ENCODE measurements at regions not wholly inside any gene's neighbourhood (a gene's known extent, or its start where the extent isn't known, plus 50 kb on each side); places are given as distances from the start of the nearest gene placed in this dataset.

- 84 to 96% methylated on average over 2 of the region's 2 CpGs for WGBS, 2 donors
- H3K4me3 ChIP-seq (replicated peaks in 1 of 3) = no peak overlapping the region
- TF ChIP-seq, protein P1, sequence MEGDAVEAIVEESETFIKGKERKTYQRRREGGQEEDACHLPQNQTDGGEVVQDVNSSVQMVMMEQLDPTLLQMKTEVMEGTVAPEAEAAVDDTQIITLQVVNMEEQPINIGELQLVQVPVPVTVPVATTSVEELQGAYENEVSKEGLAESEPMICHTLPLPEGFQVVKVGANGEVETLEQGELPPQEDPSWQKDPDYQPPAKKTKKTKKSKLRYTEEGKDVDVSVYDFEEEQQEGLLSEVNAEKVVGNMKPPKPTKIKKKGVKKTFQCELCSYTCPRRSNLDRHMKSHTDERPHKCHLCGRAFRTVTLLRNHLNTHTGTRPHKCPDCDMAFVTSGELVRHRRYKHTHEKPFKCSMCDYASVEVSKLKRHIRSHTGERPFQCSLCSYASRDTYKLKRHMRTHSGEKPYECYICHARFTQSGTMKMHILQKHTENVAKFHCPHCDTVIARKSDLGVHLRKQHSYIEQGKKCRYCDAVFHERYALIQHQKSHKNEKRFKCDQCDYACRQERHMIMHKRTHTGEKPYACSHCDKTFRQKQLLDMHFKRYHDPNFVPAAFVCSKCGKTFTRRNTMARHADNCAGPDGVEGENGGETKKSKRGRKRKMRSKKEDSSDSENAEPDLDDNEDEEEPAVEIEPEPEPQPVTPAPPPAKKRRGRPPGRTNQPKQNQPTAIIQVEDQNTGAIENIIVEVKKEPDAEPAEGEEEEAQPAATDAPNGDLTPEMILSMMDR (IDR thresholded peaks at IDR 0.05) = no peak
- no peak for TF ChIP-seq POLR2A (IDR thresholded peaks at IDR 0.05)
- H3K9me3 ChIP-seq = no peaks in the 10 kb centered on the region
- no peaks in the 10 kb centered on the region for H3K36me3 ChIP-seq
- no peaks in the 10 kb centered on the region for H3K4me1 ChIP-seq
- intact Hi-C loops (cut with DNase I) = no loop called here
- no peaks in the 10 kb centered on the region for H3K27me3 ChIP-seq
- H3K27ac ChIP-seq = no peak overlapping the region
- DNase-seq = no peak
Measured at GRCh38 chr2:147231607-147232006, 613.2 kb upstream of the ACVR2A start.

DNA sequence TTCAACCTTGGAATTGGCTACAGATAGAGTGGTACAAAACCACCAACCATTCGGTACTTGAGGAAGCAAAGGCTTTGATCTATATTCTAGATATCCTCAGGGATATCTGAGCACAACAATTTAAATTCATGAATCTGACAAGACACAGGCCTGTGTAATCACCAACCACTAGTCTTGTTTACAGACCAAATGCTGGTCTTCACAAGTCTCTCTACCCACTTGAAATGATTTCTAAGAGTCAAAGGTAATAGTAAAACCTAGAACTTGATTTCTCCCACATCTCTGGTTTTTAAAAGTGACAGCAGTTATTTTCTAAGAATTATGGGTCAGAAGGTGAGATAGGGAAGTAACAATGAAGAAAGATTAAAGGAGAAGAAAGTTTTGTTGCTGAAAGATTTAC lies 613.7 kb upstream of the ACVR2A start:
- DNase-seq = no peak
- Histone ChIP-seq H3K9me3 (no peaks in the 10 kb centered on the region), H3K27ac (no peak overlapping the region), H3K36me3 (no peaks in the 10 kb centered on the region), H3K4me3 (replicated peaks in 1 of 3) (no peak overlapping the region), H3K4me1 (no peaks in the 10 kb centered on the region), H3K27me3 (no peaks in the 10 kb centered on the region)
- TF ChIP-seq, protein P1 (IDR thresholded peaks at IDR 0.05) = no peak
- no peak for TF ChIP-seq POLR2A (IDR thresholded peaks at IDR 0.05)
- 70 to 76% methylated on average over 1 of the region's 1 CpG for WGBS, 2 donors
- intact Hi-C loops (cut with DNase I) = no loop called here

- Histone ChIP-seq H3K27ac (no peak overlapping the region), H3K27me3 (no peaks in the 10 kb centered on the region), H3K9me3 (no peaks in the 10 kb centered on the region), H3K4me1 (no peaks in the 10 kb centered on the region), H3K36me3 (no peaks in the 10 kb centered on the region), H3K4me3 (replicated peaks in 1 of 3) (no peak overlapping the region)
- WGBS, 2 donors = 83 to 84% methylated on average over 2 of the region's 2 CpGs
- no peak for TF ChIP-seq POLR2A (IDR thresholded peaks at IDR 0.05)
- TF ChIP-seq, protein P1 (IDR thresholded peaks at IDR 0.05) = no peak
- intact Hi-C loops (cut with DNase I) = no loop called here
- no peak for DNase-seq
Measured at GRCh38 chr2:147227313-147227712, 617.5 kb upstream of the ACVR2A start.

DNA sequence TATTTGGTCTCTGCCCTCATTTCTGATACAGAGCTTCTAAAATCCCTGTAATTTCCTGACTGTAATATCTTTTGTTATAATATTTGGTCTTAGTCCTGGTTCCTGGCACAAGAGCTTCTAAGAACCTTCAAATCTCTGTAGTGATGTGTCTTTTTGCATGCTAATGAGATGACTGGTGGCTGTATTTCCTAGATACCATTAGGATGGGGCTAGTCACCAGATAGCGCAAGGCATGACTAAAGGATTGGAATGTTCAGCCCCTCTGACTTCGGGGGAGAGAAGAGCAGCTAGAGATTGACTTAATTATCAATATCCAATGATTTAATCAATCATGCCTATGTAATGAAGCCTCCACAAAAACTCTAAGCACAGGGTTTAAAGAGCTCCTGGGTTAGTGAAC lies 620.8 kb upstream of the ACVR2A start:
- intact Hi-C loops (cut with DNase I) = no loop called here
- H3K9me3 ChIP-seq = no peaks in the 10 kb centered on the region
- DNase-seq = no peak
- no peaks in the 10 kb centered on the region for H3K4me1 ChIP-seq
- H3K36me3 ChIP-seq = no peaks in the 10 kb centered on the region
- 79 to 89% methylated on average over 2 of the region's 2 CpGs for WGBS, 2 donors
- H3K27me3 ChIP-seq = no peaks in the 10 kb centered on the region
- no peak for TF ChIP-seq POLR2A (IDR thresholded peaks at IDR 0.05)
- TF ChIP-seq, protein P1 (IDR thresholded peaks at IDR 0.05) = no peak
- H3K27ac ChIP-seq = no peak overlapping the region
- H3K4me3 ChIP-seq (replicated peaks in 1 of 3) = no peak overlapping the region

DNA sequence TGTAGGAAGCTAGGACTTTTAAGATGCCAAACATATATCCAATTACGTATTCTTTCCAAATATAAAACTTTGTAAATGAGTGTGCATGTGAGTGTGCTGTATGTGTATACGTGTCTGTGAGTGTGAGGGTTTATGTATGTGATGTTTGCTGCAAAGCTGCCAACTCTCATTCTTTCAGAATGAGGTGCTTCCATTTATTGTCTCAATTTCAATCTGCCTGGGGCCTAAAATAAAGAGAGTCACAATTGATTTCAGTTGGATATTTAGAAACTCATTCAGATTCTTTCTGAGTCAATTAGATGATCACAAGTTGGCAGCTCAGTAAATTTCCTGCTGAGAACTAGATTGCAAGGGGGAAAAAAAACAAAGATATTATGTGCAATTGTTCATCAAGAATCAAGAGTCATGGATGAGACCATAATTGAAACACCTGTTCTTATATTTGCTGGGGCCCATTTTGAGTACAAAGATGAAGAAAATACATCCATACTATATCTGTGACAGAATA lies 621.2 kb upstream of the ACVR2A start:
- 84 to 90% methylated on average over 2 of the region's 2 CpGs for WGBS, 2 donors
- TF ChIP-seq POLR2A (IDR thresholded peaks at IDR 0.05) = no peak
- TF ChIP-seq, protein P1 (IDR thresholded peaks at IDR 0.05) = no peak
- intact Hi-C loops (cut with DNase I) = no loop called here
- Histone ChIP-seq H3K27me3 (no peaks in the 10 kb centered on the region), H3K4me3 (replicated peaks in 1 of 3) (no peak overlapping the region), H3K4me1 (no peaks in the 10 kb centered on the region), H3K36me3 (no peaks in the 10 kb centered on the region), H3K27ac (no peak overlapping the region), H3K9me3 (no peaks in the 10 kb centered on the region)
- no peak for DNase-seq
